ENCODE measurements at regions not wholly inside any gene's neighbourhood (a gene's known extent, or its start where the extent isn't known, plus 50 kb on each side); places are given as distances from the start of the nearest gene placed in this dataset.

GRCh38 chr7:40921589-40922315 is 781.1 kb downstream of the INHBA start:
- no peaks in the 10 kb centered on the region for H3K36me3 ChIP-seq
- H3K9me3 ChIP-seq (ENCODE audit: low read depth): no peaks in the 10 kb centered on the region
- Mint-ChIP-seq H3K27ac (no peak overlapping the region), H3K4me1 (peaks cover 4% of the 10 kb centered on the region), H3K27me3 (ENCODE audit: insufficient read depth, low read depth) (peaks cover 4% of the 10 kb centered on the region), H3K4me3 (no peak overlapping the region), H3K36me3 (no peaks in the 10 kb centered on the region), H3K9me3 (peaks cover 2% of the 10 kb centered on the region)
- no peak overlapping the region for H3K9ac ChIP-seq
- no peaks in the 10 kb centered on the region for H3F3A ChIP-seq (ENCODE audit: low read depth)
- no peak for TF ChIP-seq EZH2phosphoT487 (IDR thresholded peaks at IDR 0.05)
- TF ChIP-seq EZH2 (IDR thresholded peaks at IDR 0.05): no peak
- no peak for TF ChIP-seq CTCF (IDR thresholded peaks at IDR 0.05)
- H3K4me2 ChIP-seq: no peak overlapping the region
- H3K27ac ChIP-seq: no peak overlapping the region
- no peak overlapping the region for H3K4me3 ChIP-seq
- H3K27me3 ChIP-seq: no peaks in the 10 kb centered on the region
- no peaks in the 10 kb centered on the region for H4K20me1 ChIP-seq (ENCODE audit: low read depth)
- no peaks in the 10 kb centered on the region for H3K4me1 ChIP-seq
- peak overlapping the region; percentile 46 for H2AFZ ChIP-seq (replicated peaks)
- DNase-seq (ENCODE audit: low spot score): no peak
- no peaks in the 10 kb centered on the region for H3K79me2 ChIP-seq (ENCODE audit: low read depth)

DNA sequence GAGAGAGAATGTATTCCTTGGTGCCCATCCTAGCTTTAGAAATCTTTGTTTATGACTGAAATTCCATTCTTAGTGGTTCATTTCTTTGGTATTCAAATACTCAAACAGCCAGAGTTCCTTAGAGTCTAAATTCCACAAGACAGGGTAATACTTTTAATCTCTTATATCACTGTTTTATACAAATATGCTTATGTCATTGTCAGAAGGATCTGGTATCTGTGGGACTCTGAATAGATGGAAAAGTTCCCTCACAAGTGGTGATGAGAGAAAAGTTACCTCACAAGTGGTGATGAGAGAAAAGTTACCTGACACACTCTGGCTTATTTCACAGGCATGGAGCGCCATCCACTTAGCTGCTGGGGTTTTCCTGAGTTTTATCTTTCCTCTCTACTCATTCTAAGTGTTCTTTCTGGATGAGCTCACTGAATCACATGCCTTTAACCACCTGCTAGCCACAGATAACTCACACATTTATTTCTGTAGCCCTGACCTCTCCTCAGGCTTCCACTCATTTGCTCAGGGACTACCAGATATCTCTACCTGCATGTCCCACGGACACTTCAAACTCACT is 784.0 kb downstream of the SUGCT start:
- no peak overlapping the region for H3K4me3 ChIP-seq
- no peak overlapping the region for H3K4me2 ChIP-seq
- TF ChIP-seq EZH2phosphoT487 (IDR thresholded peaks at IDR 0.05): no peak
- no peak for TF ChIP-seq EZH2 (IDR thresholded peaks at IDR 0.05)
- TF ChIP-seq CTCF (IDR thresholded peaks at IDR 0.05): no peak
- H3K9me3 ChIP-seq (ENCODE audit: low read depth): no peaks in the 10 kb centered on the region
- DNase-seq (ENCODE audit: low spot score): no peak
- H3F3A ChIP-seq (ENCODE audit: low read depth): no peaks in the 10 kb centered on the region
- H3K27me3 ChIP-seq: no peaks in the 10 kb centered on the region
- H3K4me1 ChIP-seq: no peaks in the 10 kb centered on the region
- no peak overlapping the region for H3K9ac ChIP-seq
- no peaks in the 10 kb centered on the region for H4K20me1 ChIP-seq (ENCODE audit: low read depth)
- H3K4me3 Mint-ChIP-seq: no peak overlapping the region
- no peaks in the 10 kb centered on the region for H3K79me2 ChIP-seq (ENCODE audit: low read depth)
- no peak overlapping the region for H3K27ac ChIP-seq
- no peaks in the 10 kb centered on the region for H3K36me3 ChIP-seq
- H3K9me3 Mint-ChIP-seq: no peaks in the 10 kb centered on the region
- no peak overlapping the region for H3K27ac Mint-ChIP-seq
- no peak overlapping the region for H2AFZ ChIP-seq (replicated peaks)
- H3K36me3 Mint-ChIP-seq: no peaks in the 10 kb centered on the region
- H3K4me1 Mint-ChIP-seq: peaks cover 4% of the 10 kb centered on the region
- H3K27me3 Mint-ChIP-seq (ENCODE audit: insufficient read depth, low read depth): peaks cover 4% of the 10 kb centered on the region

DNA sequence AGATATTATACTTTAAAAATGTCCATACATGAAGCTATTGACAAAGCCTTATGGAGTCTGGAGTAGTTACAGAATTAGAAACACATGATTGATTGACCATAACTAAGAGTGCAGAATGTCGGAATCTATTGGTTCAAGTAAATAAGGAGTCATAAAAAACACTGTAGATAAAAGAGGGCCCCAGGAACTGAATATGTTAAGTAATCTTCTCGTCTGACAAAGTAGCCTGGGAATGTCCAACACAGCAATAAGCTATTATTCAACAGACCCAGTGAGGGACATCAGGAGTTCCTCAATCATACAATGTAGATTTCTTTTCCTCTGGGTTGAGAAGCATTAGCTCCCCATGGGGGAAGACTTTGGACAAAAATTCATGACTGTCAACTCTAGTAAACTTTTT is 782.0 kb downstream of the SUGCT start:
- no peaks in the 10 kb centered on the region for H3K79me2 ChIP-seq (ENCODE audit: low read depth)
- no peaks in the 10 kb centered on the region for H3K9me3 Mint-ChIP-seq

More for the DNA sequence above, 782.0 kb downstream of the SUGCT start:
- no peak for TF ChIP-seq EZH2 (IDR thresholded peaks at IDR 0.05)
- no peak for TF ChIP-seq CTCF (IDR thresholded peaks at IDR 0.05)
- TF ChIP-seq EZH2phosphoT487 (IDR thresholded peaks at IDR 0.05): no peak
- H3K9ac ChIP-seq: no peak overlapping the region
- H3K27ac ChIP-seq: no peak overlapping the region
- no peaks in the 10 kb centered on the region for H3K27me3 ChIP-seq
- H4K20me1 ChIP-seq (ENCODE audit: low read depth): no peaks in the 10 kb centered on the region
- Mint-ChIP-seq H3K4me3 (no peak overlapping the region), H3K4me1 (peaks cover 2% of the 10 kb centered on the region), H3K27ac (no peak overlapping the region), H3K27me3 (ENCODE audit: insufficient read depth, low read depth) (peaks cover 4% of the 10 kb centered on the region), H3K36me3 (no peaks in the 10 kb centered on the region)
- no peak overlapping the region for H3K4me2 ChIP-seq
- no peaks in the 10 kb centered on the region for H3F3A ChIP-seq (ENCODE audit: low read depth)
- H2AFZ ChIP-seq (replicated peaks): no peak overlapping the region
- no peak for DNase-seq (ENCODE audit: low spot score)
- H3K36me3 ChIP-seq: no peaks in the 10 kb centered on the region
- no peaks in the 10 kb centered on the region for H3K9me3 ChIP-seq (ENCODE audit: low read depth)
- no peak overlapping the region for H3K4me3 ChIP-seq
- no peaks in the 10 kb centered on the region for H3K4me1 ChIP-seq

Measured in neural progenitor cell (in vitro differentiated cells).